ENCODE measurements at regions not wholly inside any gene's neighbourhood (a gene's known extent, or its start where the extent isn't known, plus 50 kb on each side); places are given as distances from the start of the nearest gene placed in this dataset.

DNA sequence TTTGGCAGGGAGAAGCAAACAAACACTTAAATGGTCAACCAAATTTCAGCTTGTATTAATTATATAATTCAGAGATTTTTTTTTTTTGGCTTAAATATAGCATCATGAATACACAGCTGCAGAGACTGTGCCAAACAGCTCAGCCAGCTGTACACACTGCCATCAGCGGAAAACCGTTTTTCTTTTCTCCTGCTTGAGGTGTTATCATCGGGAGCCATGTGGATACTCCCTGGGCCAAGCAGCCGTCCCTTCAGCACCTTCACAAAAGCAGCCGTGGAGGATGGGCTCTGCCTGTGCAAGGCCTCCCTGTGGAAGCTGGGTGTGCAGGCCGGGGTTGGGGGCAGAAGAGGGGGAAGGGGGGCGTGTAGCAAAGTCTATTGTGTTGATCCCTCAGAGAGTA lies 85.0 kb downstream of the NUF2 start:
- DNase-seq (ENCODE audit: extremely low read depth in 1 of 2, low read depth in 1 of 2): no peak

DNA sequence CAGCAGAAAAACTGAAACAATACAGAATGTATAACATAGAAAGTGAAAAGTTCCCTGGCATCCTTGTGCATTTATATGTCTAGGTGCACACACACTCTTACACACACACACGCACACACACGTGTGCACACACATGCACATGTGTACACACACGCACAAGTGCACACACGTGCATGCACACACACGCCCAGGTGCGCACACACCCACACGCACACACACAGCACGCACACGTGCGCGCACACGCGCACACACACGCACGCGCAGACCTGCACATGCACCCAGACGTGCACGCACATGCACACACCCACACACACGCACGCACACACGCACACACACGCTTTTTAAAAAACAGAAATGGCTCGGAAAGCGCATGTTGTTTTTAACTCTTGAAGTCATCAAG lies 86.5 kb downstream of the NUF2 start:
- no peak for DNase-seq (ENCODE audit: extremely low read depth in 1 of 2, low read depth in 1 of 2)

DNA sequence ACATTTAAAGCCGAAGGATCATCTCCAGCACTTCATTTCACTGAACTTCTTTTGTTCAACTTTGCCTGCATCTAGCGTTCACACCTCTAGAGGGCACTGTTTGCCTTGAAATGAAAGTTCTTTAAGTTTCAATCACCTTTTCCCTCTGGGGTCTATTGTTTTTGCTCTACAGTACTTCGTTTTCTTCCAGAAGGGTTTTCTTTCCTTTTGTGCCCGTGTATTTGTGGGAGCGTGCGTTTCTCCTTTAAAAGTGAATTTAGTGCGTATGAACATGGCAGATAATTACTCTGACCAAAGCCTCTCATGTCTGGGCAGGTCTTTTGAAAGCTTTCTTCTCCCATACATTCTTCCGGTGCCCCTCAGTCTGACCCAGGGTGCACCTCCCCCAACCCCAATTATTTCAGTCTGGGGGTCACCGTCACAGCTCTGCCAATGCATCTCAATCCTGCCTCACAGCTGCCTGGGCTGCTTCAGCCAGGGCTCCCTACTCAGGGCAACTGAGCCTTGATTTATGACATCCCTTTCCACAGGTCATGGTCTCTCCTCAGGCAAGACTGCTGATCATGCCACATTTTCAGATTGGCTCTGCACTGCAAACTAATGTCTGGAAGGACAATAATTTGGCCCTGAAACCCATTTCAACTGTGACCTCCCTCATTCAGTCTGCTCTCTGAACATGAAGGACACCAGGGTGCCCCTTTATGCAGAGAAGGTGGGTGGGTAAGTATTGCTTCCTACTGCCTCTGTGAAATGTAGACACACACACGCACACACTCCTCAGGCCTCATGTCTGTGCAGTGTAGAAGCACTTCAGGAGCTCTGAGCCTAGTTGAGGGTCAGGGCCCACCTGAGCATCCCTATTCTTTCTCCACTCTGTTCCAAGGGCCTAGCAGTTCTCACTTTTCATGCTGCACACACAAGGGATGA lies 88.6 kb downstream of the NUF2 start:
- peak in 1 of 2 donors; percentile 23 for DNase-seq (ENCODE audit: extremely low read depth in 1 of 2, low read depth in 1 of 2)

DNA sequence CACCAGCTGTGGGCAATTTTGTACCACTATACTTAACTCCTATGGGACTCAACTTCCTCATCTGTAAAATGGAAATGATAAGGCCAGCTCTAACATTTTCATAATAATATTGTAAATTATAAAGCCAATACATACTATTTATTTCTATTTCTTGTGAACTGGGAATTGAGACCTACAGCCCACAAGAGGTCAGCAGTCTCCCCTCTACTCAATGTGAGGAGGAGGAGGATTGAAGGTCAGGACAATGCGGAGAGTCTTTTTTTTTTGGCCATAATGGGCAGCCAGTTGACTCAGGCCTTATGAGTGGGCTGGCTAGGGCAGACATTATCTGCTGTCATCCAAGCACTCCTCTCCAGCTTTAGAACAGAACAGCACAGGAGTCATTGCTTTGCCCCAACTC lies 90.5 kb downstream of the NUF2 start:
- no peak for DNase-seq (ENCODE audit: extremely low read depth in 1 of 2, low read depth in 1 of 2)

- DNase-seq (ENCODE audit: extremely low read depth in 1 of 2, low read depth in 1 of 2): no peak
Measured at GRCh38 chr1:163414778-163415177, 93.0 kb downstream of the NUF2 start.

- DNase-seq (ENCODE audit: extremely low read depth in 1 of 2, low read depth in 1 of 2): no peak
Measured at GRCh38 chr1:163421701-163422100, 99.9 kb downstream of the NUF2 start.

DNA sequence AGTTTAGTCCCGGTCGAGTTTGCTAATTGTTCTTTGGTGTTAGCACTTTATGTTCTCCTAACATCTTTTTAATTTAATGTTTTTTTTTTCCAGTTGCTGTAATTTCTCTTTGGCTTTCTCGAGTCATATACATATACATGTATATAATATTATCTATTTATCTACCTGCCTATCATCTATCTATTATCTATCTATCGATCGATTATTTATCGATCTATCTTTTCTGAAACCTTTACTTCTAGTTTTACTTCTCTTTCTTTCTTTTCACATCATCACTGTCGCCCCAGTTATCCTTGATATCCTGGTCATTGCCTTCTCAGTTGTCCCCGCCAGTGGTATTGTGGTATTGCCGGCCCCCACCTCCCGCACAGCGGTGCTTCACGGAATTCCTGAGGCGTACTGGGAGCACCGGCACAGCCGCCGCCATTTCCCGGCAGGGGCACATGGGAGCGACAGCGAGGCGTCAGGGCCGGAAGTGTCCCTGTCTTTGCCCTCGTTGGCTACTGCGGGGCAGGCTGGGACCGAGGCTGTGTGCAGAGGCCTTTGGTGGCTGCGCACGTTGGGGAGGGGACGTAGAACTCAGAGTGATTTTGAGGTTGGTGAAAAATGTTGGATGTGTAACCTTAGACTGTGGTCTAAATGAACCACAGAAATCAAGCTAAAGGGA lies 101.1 kb downstream of the NUF2 start:
- no peak for DNase-seq (ENCODE audit: extremely low read depth in 1 of 2, low read depth in 1 of 2)

DNA sequence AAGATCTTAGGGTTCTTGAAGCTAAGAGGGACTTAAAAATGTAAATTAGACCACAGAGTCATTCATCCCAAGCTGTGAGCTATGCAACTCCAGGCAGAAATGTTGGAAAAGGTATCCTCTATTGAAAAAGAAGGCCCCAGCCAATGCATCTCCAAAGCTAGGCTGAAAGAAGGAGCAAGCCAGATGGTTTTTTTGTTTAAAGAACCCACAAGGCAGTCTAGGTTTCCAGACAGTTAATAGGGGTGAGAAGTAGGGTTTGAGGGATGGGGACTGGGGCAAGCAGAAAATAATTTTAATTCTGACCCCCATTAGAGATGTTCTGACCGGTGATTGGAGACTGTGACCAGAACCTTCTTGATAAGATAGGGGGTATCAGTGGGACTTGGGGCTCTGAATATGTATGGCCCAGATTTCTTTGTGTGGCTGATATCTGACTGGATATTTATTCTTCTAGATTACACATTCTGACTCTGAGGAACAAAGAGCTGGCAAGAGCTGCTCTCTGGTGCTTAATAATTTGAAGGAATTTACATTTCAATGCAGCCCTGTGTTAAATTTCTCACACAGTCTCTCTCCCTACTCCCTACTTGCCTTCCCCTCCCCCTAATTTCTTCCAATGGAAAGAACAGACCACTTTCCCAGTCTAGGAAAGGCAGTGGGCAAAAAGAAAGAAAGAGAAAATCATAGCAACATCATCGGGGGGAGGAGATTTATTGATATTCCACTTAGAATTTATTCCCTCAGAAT lies 104.9 kb downstream of the NUF2 start:
- no peak for DNase-seq (ENCODE audit: extremely low read depth in 1 of 2, low read depth in 1 of 2)

- no peak for DNase-seq (ENCODE audit: extremely low read depth in 1 of 2, low read depth in 1 of 2)
Measured at GRCh38 chr1:163427279-163427678, 105.5 kb downstream of the NUF2 start.

DNA sequence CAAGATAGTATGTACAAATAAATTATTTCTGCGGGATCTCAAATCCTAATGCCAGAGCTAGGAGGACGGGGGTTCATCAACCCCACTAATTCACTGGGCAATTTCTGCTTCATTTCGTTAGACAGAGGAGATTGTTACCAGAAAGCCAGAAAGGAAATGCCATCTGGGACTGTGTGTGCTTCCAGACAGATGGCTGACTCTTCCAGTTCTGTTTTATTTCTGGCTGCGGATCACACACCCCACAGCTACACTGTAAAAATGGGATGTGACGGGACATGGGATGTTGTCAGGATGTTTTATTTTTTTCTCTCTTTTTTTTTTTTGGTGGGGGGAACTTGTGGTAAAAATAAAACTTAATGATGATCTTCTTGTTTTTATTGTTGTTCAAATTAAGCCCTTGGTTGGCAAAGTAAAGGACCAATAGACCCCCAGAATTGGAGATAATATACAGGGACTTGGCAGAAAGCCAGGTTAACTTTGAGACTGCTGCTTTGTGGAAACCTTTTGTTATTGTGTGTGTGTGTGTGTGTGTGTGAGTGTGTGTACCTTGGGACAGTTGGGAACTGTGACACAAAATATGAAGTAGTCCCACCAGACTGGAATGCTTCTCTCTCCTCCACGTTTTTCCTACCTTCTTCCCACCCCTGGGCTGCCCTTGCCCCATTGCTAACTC lies 114.5 kb downstream of the NUF2 start:
- no peak for DNase-seq (ENCODE audit: extremely low read depth in 1 of 2, low read depth in 1 of 2)

DNA sequence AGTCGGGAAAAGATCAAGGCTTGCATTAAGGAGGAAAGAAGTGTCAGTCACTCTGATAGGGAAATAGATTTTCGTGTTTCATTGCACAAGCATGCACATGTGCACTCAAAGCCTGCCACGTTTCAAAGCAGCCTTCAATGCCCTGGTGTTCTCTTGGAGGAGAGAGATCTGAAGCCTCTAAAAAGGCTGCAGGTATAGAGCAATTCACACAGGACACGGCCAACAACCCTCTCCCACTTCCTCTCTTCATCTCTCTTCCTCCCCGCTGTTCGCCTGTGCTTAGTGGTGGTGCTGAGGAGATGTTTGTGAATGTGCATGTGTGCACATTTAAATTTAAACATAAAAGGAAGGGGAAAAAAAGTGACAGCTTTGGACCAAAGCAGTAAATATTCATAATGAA lies 117.7 kb downstream of the NUF2 start:
- no peak for DNase-seq (ENCODE audit: extremely low read depth in 1 of 2, low read depth in 1 of 2)

GRCh38 chr1:163440090-163440489 lies 118.3 kb downstream of the NUF2 start:
- DNase-seq (ENCODE audit: extremely low read depth in 1 of 2, low read depth in 1 of 2): no peak

DNA sequence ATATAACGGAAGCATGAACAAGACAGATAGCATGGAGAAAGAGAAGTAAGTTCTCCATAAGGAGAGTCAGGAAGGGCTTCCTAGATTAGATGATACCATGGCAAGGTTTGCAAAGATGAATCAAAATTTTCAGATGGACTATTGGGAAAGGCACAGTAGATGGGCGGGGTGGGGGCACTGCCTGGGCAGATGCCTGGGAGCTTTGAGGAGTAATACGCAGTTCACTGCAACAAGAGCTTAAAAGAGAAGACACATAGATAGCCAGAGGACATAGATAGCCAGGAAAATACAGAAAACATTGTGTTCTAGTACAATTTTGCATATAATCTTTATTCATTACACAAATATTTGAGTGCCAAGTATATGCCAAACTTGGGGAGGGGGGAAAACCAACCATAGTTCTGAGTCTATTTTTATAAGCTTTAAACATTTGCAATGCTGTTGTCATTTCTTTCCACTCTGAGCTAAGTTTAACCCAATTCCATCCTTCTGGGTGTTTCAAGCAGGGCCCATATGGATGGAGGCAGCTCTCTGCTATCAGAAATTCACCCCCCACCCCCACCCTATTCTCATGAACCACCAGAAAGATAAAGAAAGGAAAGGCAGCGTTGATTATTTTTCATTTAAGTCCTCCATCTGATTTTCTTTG lies 120.6 kb downstream of the NUF2 start:
- DNase-seq (ENCODE audit: extremely low read depth in 1 of 2, low read depth in 1 of 2): no peak

GRCh38 chr1:163442895-163443294 lies 121.1 kb downstream of the NUF2 start:
- DNase-seq (ENCODE audit: extremely low read depth in 1 of 2, low read depth in 1 of 2): no peak

DNA sequence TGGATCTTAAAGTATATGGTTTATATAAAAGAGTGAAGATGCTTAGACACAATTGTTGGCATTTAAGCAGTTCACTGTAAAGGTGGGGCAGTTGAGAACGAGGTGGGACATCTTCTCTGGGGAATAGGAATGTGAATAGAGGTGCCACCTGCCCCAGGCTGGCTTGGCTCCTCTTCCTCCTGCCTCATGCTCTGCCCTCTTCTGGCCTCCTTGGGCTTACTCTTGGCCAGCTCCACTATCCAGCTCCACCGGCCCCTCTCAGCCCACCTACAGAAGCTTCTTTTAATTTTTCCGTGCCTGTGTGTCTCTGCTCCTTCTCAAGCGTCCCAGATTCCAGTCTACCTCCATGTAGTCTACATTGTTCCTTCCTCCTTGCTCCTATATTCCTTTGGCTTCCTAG lies 122.1 kb downstream of the NUF2 start:
- DNase-seq (ENCODE audit: extremely low read depth in 1 of 2, low read depth in 1 of 2): no peak

DNA sequence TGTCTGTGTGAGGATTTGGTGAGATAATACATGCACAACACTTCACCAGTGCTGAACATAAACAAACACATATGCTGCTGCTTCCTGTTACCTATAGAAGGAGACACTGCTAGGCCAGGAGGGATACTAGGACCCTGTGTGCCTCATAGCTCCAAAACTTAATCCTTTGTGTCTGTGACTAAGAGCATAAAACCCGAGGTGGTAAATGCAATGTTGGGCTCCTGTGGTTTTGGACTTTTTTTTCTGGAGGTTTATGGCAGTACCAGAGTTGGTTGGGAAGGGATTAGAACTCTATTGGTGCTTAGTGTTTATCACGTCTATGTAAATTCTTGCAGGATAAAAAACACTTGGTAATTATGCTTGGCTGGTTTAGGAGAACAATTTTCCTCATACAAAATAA lies 122.9 kb downstream of the NUF2 start:
- DNase-seq (ENCODE audit: extremely low read depth in 1 of 2, low read depth in 1 of 2): no peak

GRCh38 chr1:163450986-163451385 lies 129.2 kb downstream of the NUF2 start:
- no peak for DNase-seq (ENCODE audit: extremely low read depth in 1 of 2, low read depth in 1 of 2)

GRCh38 chr1:163459539-163459938 lies 137.8 kb downstream of the NUF2 start:
- no peak for DNase-seq (ENCODE audit: extremely low read depth in 1 of 2, low read depth in 1 of 2)

DNA sequence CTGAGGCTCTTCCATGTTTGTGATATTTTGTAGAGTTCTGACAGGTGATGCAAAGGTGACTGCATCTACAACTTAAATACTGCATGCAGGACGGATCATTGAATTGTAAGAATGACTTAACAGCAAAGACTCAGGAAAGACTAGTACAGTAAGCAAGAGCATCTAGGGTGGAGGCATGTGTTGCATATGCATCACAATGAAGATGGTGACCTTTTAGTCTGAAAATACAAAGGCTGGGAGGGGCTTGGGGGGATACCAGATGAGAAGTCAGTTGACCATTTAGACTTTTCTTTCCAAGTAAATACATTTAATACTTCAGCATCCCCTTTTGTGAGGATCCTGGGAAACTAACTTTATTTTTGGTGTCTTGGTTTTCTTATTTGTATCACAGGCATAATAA lies 145.5 kb downstream of the NUF2 start:
- DNase-seq (ENCODE audit: extremely low read depth in 1 of 2, low read depth in 1 of 2): no peak

DNA sequence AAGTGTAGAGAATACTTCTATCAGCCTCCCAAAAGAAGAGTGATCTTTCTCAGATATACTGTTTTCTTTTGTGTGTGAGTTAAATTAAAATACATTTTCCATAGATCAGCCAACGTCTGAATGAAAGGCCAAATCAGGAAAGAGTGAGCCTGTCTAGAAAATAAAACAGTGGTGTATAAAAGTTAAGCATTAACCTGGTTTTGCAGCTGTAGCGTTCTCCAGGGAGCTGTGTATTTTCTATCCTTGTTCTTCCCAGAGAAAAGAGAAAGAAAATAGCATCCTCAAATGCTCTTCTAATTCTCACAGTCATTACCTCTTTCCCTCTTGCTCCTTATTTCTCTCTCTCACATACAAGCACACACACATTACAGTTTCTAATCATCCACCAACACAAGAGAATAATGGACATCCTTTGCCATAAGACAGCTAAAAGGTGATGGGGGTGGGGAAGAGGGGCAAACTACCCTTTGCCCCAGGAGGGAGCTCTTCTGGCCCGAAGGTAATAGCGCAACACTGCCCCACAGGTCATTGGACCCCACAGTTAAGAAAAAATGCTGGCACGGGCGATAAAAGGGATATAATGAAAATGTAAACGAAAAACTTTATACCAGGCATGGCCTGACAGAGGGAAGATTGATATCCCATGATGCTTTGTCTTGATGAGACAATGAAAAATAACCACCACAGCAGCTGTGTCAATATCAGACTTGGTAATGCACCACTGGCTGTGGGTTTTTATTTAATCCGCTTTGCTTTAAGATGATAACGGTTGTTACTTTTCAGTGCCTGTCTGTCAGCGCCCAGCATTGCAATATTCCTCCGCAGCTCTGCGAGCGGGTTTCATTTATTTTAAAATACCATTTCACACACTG lies 150.3 kb downstream of the NUF2 start:
- no peak for DNase-seq (ENCODE audit: extremely low read depth in 1 of 2, low read depth in 1 of 2)

Measured in stimulated activated CD8-positive, alpha-beta memory T cell treated with anti-CD3 and anti-CD28 coated beads, Interleukin-7, amount 100 ng/mL, for 48 hours (primary cell).